Mucosa of descending colon (tissue), 3 donors: ENCODE measurements at regions not wholly inside any gene's neighbourhood (a gene's known extent, or its start where the extent isn't known, plus 50 kb on each side); places are given as distances from the start of the nearest gene placed in this dataset.

Source experiments
- ATAC-seq: fragments of 200-7000 bp; cut with Tn5 transposase; one replicate; pipeline ENCODE4 v1.9.1; 2020; ENCODE audit warnings: mild to moderate bottlenecking, moderate library complexity
- DNase-seq, 3 donors: peaks; one replicate each; pipeline ENCODE4 v3.0.0-alpha.2; 2020
- H3K36me3 ChIP-seq: fragments of 200-600 bp; one replicate; pipeline ENCODE4 v1.8.0; 2021; ENCODE audit warnings: low read depth, mild to moderate bottlenecking
- H3K4me1 ChIP-seq: fragments of 200-600 bp; one replicate; pipeline ENCODE4 v1.8.0; 2021; ENCODE audit warnings: low read depth, mild to moderate bottlenecking
- H3K4me3 ChIP-seq: fragments of 200-600 bp; one replicate; pipeline ENCODE4 v1.8.0; 2021; ENCODE audit warnings: mild to moderate bottlenecking
- H3K9me3 ChIP-seq: fragments of 200-600 bp; one replicate; pipeline ENCODE4 v1.8.0; 2021; ENCODE audit warnings: mild to moderate bottlenecking
- CTCF ChIP-seq: fragments of 200-600 bp; IDR thresholded peaks from one replicate; pipeline ENCODE4 v1.8.0; 2022; ENCODE audit warnings: antibody characterized with exemption, mild to moderate bottlenecking
- intact Hi-C, 2 donors: fragments of 100-400 bp; cut with DNase I in 1 of 2; cut with micrococcal nuclease in 1 of 2; formaldehyde crosslinking; loops; one replicate each; pipeline versions ENCODE4 v1.11.0 to v1.11.1; 2022; cut with DNase I, micrococcal nuclease
- donor health status: DM: no; HTN: no; CAD: no; lungs with moderate emphysema.
- donor health status: DM: no; HTN: no; CAD: no.
- donor health status: DM: no; HTN: yes; CAD: no.

- no peak for TF ChIP-seq CTCF
- H3K4me3 ChIP-seq = no peak overlapping the region
- H3K4me1 ChIP-seq = no peaks in the 10 kb centered on the region
- no peaks in the 10 kb centered on the region for H3K36me3 ChIP-seq
- DNase-seq (no peak), ATAC-seq (no peak)
- intact Hi-C loops = no loop called here
- H3K9me3 ChIP-seq = peaks cover 2% of the 10 kb centered on the region
Observed at GRCh38 chr6:16817594-16817993, 56.3 kb upstream of the ATXN1 start.

GRCh38 chr6:16816891-16817290, 55.6 kb upstream of the ATXN1 start:
- ATAC-seq = no peak
- no peak for DNase-seq
- H3K4me1 ChIP-seq = no peaks in the 10 kb centered on the region
- peaks cover 3% of the 10 kb centered on the region for H3K9me3 ChIP-seq
- intact Hi-C loops = no loop called here
- H3K4me3 ChIP-seq = no peak overlapping the region
- no peaks in the 10 kb centered on the region for H3K36me3 ChIP-seq
- no peak for TF ChIP-seq CTCF

DNA sequence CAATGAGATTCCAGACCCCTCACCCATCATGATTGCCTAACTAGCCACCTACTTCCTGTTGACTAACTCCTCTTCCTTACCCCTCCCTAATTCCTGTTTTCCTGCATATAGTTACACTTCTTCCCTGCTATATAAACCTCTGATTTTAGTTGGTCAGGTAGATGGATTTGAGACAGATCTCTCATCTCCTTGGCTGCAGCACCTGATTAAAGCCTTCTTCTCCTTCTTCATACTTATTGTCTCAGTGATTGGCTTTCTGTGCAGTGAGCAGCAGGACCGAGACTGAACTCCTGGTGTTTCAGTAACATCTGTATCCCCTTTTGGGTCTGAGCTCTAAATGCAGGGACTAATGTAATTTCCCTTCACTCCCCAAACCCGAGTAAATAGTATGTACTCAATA, 51.7 kb upstream of the ATXN1 start:
- H3K4me1 ChIP-seq = no peaks in the 10 kb centered on the region
- H3K36me3 ChIP-seq = no peaks in the 10 kb centered on the region
- peaks cover 3% of the 10 kb centered on the region for H3K9me3 ChIP-seq
- ATAC-seq (no peak), DNase-seq (no peak)
- TF ChIP-seq CTCF = no peak
- no peak overlapping the region for H3K4me3 ChIP-seq
- intact Hi-C loops = no loop called here

GRCh38 chr6:16811277-16811979, 50.2 kb upstream of the ATXN1 start:
- intact Hi-C loops = no loop called here
- no peaks in the 10 kb centered on the region for H3K4me1 ChIP-seq
- no peaks in the 10 kb centered on the region for H3K36me3 ChIP-seq
- ATAC-seq (no peak), DNase-seq (no peak)
- H3K4me3 ChIP-seq = no peak overlapping the region
- peaks cover 3% of the 10 kb centered on the region for H3K9me3 ChIP-seq
- no peak for TF ChIP-seq CTCF
